DMS153 (cell line): ENCODE measurements at regions not wholly inside any gene's neighbourhood (a gene's known extent, or its start where the extent isn't known, plus 50 kb on each side); places are given as distances from the start of the nearest gene placed in this dataset.
A peak's percentile ranks its signal among the peaks of the same experiment; 100 is the strongest.
"Not testable (repeated sequence)": the region's sequence is repeated elsewhere in the genome, so short reads cannot be mapped to it uniquely, and the experiment has no call there.

Experiments used
- DNase-seq: peaks from one replicate; lab custom pipeline; 2025; lab: John Stamatoyannopoulos, UW

GRCh38 chr2:238750212-238750904 is 97.5 kb upstream of the TWIST2 start:
- no peak for DNase-seq

GRCh38 chr2:238754259-238754658 is 93.6 kb upstream of the TWIST2 start:
- DNase-seq, result no peak

DNA sequence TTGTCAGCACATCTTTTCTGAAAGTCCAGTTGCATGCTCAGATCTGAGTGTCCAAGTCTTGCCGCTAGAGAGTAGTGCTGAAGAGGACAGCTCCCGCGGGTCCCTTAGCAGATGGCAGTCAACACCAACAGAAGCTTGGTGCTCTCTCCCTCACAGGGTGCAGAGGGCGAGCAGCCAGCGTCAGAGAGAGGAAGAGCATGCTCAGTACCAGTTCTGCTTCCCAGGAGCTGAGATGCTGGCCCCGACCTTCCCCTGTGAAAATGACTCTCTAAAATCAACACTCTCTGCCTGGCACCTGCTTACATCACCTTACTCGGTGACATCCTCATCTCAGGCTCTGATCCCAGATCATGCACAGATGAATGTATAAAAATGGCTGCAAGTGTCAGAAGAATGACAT is 86.0 kb upstream of the TWIST2 start:
- no peak for DNase-seq

DNA sequence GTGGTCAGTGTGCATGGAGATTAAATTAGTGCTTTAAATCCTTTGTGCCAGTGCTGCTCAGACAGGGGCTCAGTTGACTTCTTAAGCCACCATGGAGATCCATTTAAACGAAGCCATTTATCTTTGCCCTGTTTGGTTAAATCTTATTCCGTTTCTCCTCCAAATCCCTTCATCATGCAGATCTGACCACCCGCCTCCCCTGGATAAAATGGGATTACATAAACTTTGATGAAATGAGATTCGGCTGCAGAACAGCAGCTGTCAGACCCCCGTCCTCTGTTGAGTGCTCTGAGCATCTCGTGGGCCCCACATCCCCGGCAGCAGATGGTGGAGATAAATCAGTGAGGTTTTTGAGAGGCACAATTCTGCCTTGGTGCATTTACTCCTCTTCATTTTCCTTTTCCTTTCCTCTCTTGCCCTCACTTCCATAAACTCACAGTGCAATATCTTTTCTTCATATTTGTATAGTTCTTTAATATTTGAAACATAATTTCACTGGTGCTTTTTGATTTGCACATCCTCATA is 84.4 kb upstream of the TWIST2 start:
- DNase-seq, result no peak

GRCh38 chr2:238765590-238765989 is 82.3 kb upstream of the TWIST2 start:
- no peak for DNase-seq

DNA sequence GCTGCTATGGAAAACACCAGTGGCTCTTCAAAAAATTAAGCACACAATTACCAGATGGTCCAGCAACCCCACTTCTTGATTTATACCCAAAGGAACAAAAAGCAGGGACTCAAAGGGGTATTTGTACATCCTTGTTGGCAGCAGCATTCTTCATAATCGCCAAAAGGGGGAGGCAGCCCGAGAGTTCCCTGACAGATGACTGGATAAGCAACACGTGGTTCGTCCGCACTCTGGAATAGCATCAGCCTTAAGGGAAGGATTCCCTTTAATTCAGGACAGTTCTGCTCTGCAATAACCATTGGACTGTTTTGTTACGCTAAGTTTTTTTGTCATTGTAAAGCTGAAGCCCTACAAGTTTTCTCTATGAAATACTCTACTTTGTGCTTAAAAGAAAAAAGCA is 76.7 kb upstream of the TWIST2 start:
- DNase-seq, result no peak

DNA sequence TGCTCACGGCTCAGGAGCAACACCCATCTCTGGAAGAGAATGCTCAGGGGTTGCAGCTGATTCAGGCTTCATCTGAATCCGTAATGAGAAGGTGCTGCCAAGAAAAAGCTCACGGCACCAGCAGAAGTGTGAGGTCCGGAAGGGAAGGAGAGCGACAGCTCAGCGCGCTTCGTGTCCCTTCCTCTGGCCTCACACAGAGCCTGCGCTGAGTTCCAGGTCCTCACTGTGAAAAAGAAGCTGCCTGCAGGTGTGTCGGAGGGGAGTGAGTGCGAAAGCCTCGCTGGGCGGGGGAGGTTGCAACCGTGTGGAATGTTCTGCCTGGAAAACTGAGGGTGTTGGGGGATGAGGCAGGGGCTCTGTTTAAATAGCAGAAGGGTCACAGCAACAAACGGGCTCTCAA is 76.2 kb upstream of the TWIST2 start:
- DNase-seq, result no peak

DNA sequence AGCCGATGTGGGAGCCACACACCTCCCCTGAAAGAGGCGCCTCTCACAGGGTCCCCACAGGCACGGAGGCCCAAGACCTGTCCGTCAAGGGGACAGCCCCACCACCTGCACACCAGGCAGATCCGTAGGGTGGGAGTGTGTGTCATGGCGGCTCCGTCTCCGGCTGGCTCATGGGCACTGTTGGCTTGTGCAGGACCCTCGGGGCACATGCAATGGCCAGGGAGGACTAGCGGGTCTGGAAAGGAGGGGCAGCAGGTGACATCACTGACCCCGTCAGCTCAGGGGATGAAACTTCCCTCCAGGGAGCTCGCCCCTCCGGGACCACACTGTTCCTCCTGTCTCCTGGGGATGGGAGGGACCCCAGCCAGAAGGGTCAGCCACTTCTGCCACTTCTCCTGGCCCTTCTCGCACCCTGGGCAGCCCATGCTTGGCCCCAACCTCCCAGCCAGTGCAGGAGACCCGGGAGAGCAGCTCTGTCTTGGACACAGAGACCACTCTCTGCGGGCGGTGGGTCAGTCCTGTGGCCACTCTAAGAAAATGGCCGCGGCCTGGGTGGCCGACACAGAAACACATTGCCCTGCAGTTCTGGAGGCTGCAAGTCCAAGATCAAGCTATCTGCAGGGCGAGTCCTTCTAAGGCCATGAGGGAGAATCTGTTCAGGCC is 75.1 kb upstream of the TWIST2 start:
- DNase-seq, result no peak

- no peak for DNase-seq
Observed at GRCh38 chr2:238773472-238773871, 74.4 kb upstream of the TWIST2 start.

DNA sequence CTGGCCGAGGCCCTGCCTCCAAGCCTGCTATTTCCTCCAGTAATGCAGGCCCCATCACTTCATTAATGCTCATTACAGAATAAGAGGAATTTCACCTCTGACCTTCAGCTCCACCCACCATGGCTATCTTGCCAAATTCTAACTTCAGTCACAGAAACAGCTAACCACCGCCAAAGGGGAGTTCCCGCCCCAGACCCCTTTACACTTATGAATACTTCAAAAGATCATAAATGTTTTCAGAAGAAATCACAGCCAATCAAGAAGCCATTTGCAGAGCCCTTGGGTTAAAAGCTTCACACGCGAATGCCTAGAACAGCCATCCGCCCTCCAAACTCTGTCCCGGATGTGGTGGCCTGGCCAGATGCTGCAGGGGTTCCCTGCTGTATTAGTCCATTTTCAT is 73.8 kb upstream of the TWIST2 start:
- no peak for DNase-seq

- no peak for DNase-seq
Observed at GRCh38 chr2:238774980-238775509, 72.8 kb upstream of the TWIST2 start.

DNA sequence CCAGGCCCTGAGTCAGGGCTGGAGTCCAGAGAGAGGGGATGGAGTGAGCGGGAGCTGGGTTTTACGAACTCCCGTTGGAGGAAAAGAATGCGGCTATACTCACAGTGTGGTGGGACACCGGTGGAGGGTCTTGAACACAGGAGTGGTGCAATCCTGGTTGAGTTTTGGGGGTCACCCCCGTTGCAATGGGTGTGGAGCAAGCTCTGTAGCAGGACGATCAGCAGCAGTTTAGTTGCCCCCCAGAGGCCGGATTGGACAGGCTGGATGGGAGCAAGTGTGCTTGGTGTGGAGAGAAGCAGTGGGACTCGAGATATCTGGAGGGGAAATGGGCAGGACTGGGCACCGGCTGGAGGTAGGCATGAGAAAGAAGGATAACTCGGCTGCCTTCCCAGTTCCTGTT is 72.3 kb upstream of the TWIST2 start:
- DNase-seq, result no peak

DNA sequence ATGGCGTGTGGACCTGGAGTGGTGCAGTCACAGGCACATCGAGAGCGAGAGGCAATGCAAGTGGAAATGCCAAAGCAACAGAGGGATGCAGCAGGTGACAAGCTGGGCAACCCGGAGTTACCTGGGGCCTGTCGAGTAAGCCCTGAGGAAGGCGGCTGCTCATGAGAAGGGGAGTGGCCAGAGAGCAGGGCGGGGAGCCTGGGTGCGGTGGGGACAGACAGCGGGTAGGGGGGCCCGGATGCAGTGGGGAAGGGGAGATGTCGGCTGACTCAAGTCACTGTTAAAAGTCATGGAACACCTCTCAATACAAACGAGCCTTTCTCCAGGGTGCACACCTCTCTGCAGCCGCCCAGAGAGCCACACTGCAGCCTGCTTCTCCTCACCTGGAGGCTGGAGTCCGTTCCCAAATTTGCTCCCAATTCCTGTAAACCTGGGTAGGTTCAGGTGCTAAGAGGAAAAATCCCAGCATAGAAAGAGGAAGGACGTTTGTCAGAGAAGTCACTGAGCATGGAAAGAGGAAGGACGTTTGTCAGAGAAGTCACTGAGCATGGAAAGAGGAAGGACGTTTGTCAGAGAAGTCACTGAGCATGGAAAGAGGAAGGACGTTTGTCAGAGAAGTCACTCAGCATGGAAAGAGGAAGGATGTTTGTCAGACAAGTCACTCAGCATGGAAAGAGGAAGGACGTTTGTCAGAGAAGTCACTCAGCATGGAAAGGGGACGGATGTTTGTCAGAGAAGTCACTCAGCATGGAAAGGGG is 71.7 kb upstream of the TWIST2 start:
- no peak for DNase-seq

DNA sequence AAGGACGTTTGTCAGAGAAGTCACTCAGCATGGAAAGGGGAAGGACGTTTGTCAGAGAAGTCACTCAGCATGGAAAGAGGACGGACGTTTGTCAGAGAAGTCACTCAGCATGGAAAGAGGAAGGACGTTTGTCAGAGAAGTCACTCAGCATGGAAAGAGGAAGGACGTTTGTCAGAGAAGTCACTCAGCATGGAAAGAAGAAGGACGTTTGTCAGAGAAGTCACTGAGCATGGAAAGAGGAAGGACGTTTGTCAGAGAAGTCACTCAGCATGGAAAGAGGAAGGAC is 71.2 kb upstream of the TWIST2 start:
- DNase-seq, result not testable (repeated sequence)

DNA sequence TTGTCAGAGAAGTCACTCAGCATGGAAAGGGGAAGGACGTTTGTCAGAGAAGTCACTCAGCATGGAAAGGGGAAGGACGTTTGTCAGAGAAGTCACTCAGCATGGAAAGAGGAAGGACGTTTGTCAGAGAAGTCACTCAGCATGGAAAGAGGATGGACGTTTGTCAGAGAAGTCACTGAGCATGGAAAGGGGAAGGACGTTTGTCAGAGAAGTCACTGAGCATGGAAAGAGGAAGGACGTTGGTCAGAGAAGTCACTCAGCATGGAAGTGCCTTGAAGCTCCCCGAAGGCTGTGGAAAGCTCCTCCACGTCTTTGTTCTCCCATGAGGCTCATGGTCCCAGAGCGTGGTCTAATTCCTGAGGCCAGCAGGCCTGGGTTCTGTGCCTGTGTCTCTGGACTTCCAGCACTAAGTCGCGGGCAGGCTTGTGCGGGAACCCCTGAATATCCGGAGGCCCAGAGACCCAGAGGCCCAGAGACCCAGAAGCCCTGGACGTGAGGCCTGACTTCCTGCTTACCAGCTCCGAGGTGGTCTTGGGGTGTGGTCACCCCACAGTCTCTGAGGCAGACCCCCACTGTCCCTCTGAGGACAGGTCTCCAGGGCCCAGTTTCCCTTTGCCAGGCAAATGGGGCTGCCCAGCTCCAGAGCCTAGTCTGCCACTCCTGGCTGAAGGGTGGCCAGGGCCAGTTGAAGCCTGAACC is 70.4 kb upstream of the TWIST2 start:
- no peak for DNase-seq

GRCh38 chr2:238784671-238785527 is 63.0 kb upstream of the TWIST2 start:
- peak; percentile 23 for DNase-seq

GRCh38 chr2:238785528-238785860 is 62.4 kb upstream of the TWIST2 start:
- no peak for DNase-seq

DNA sequence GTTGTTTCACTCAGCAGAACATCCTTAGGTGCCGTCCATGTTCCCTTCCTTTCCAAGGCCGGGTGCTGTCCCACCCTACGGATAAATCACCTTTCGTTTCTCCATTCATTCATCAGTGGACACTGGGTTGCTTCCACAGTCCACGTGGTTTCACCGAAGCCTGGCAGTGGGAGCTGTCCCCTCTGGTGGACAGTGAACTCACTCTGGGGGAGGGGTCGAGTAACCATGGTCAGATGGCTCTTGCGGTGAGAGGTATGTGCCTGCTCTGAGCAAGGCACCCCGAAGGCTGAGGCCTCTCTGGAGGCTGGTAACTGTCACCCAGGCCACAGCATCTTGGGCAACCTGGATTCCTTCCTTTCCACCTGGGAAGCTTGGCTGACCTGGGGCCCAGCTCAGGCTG is 61.5 kb upstream of the TWIST2 start:
- DNase-seq, result no peak

DNA sequence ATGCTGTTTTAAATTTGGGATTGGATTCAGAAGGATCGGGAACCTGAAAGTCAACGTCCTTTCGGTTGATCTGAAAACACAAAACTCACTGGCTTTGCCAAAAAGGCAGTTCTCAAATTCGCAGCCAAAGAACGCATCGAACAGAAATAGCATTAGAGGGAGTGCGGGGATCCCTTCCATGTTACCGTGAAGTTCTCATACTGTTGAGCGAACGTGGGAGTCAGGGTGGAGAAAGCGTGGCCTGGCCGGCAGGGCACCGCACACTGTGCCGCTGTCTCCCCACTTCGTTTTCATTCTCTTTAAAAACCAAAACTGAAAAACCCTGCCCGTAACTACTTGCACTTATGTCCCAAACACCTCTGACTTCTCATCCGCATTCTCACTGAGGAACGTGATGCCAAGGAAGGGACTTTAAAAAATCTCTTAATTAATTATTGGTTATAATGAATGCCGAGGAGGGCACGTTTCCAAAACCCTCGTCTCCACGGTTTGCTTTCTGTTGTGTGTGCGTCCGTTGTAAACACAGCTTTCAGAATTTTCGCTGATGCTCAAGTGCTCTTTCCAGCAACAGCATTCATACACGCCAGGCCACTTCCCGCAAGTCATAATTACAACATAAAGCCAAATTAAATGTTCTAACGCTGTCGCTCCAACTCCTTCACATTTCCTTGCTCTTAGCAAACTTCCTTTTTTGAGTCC is 60.9 kb upstream of the TWIST2 start:
- DNase-seq, result no peak

DNA sequence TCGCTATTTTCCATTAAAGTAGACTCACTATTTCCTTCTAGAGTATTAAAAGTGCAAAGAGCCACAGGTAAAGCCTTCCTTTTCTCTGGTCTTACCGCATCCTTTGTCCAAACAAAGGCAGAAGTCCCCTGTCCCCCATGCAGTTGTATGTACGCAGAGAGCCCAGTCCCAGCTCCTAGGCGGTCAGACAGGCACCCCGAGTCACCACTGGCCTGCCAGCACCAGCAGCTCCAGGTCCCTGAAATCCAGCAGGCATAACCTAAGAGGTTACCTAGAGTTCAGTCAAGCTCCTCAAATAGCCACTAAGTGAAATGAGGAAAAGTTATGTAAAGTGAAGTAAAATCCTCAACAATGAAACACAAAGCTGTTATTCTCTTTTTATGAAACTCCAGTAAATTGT is 60.4 kb upstream of the TWIST2 start:
- no peak for DNase-seq

DNA sequence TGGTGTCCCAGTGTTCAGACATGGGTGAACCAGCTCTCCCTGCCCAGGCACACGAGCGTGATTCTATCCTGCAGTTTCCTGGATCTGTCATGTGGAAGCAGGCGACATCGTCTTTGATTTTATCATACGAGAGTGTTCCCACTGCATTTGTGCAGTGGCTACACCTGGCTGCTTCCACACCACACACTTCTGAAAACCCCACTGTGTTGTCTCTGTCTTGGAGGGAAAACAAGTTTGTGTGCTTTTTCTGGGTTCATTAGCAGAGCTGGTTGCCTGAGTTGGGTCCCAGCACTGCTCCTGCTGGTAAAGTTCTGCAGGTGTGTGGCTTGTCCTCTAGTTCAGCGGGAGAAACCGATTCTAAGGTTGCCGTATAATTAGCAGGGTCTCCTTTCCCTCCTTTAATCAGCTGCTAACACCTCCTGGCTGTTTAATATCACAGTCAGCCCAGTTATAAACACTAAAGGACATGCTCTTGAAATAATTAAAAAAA is 58.5 kb upstream of the TWIST2 start:
- DNase-seq, result no peak
